IPS DF 4.7 (cell line): ENCODE measurements at regions not wholly inside any gene's neighbourhood (a gene's known extent, or its start where the extent isn't known, plus 50 kb on each side); places are given as distances from the start of the nearest gene placed in this dataset.
"Not testable (repeated sequence)": the region's sequence is repeated elsewhere in the genome, so short reads cannot be mapped to it uniquely, and the experiment has no call there.

ENCODE experiments used
- DNase-seq: peaks from one replicate; pipeline ENCODE4 v3.0.0-alpha.2; 2013; ENCODE audit warnings: low spot score; ENCODE audit errors: extremely low read depth

- DNase-seq = no peak
Observed at GRCh38 chr1:228824366-228824765, 89.1 kb downstream of the RHOU start.

GRCh38 chr1:228825041-228825440, 89.8 kb downstream of the RHOU start:
- DNase-seq = no peak

GRCh38 chr1:228825840-228826484, 90.7 kb downstream of the RHOU start:
- no peak for DNase-seq

GRCh38 chr1:228827019-228827418, 91.7 kb downstream of the RHOU start:
- DNase-seq = no peak

DNA sequence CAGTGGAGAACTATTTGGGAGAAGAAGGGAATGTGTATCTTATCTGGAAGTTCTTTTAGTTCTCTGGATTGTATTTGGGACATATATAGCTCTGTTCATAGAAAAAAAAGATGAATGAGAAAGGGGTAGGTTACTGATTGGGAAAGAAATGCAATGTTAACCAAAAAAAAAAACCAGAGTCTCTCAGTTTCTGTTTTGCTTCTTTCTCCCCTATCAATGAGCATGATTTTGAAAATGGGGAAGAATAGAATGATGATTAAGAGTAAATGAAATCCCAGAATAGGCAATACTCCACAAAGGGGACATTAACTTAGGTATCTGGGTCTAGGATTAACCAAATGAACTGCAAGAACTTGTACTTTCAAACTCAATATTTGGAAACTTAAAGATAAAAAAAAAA, 92.9 kb downstream of the RHOU start:
- DNase-seq = no peak

- no peak for DNase-seq
Observed at GRCh38 chr1:228830185-228830953, 95.1 kb downstream of the RHOU start.

GRCh38 chr1:228830954-228831481, 95.7 kb downstream of the RHOU start:
- no peak for DNase-seq

GRCh38 chr1:228833911-228834688, 98.8 kb downstream of the RHOU start:
- DNase-seq = no peak

DNA sequence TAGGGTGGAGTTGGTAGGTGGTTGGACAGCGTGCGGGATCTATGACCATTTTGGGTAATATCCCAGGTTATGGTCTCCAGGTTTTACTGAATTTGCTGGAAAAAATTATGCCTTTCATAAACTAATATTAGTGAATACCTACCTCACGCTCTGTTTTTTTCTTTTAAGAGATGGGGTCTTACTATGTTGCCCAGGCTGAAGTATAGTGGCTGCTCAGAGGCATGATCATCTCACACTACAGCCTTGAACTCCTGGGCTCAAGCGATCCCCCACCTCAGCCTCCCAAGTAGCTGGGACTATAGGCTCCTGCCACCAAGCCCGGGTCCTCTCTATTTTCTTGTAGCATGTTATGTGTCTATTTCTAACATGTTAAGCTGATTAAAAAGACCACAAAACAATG, 100.2 kb downstream of the RHOU start:
- no peak for DNase-seq

GRCh38 chr1:228835911-228836310, 100.6 kb downstream of the RHOU start:
- no peak for DNase-seq

GRCh38 chr1:228836427-228836826, 101.1 kb downstream of the RHOU start:
- DNase-seq = no peak

GRCh38 chr1:228837032-228837431, 101.8 kb downstream of the RHOU start:
- DNase-seq = no peak

- DNase-seq = no peak
Observed at GRCh38 chr1:228837817-228838716, 102.8 kb downstream of the RHOU start.

DNA sequence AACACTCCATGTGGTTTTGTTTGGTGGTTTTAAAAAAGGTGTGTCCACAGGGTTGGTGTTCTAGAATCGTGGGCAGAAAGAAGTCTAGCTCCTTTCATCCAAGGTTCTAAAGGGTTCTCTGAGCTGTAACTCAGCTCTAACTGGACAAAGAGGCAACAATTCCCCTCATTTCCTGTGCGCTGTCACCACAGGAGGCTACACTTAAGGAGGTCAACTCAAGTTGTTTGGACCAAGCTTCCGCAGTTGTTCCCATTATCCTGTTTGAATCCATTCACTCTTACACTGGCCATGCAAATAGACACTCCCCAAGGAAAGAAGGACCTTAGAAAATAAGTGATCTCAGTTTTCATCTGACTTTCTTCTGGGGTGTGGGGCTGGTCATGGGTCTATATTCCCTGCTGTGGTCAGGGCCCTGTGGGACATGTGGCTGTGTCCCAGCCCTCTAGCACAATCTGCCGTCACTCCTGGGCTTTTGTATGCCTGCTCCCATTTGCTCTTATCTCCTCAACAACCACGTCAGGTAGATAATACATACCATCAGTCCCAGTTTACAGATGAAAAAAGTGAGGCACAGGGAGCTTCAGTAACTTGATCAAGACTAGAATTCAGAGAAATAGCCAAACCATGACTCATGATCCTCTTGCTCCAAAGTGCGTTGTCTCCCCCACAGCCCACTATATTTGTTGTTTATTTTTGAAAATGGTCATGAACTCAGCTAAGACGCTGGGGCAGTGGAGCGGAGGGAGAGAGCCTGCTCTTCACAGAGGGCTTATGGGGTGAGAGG, 103.6 kb downstream of the RHOU start:
- no peak for DNase-seq

GRCh38 chr1:228839656-228840055, 104.4 kb downstream of the RHOU start:
- DNase-seq = no peak

DNA sequence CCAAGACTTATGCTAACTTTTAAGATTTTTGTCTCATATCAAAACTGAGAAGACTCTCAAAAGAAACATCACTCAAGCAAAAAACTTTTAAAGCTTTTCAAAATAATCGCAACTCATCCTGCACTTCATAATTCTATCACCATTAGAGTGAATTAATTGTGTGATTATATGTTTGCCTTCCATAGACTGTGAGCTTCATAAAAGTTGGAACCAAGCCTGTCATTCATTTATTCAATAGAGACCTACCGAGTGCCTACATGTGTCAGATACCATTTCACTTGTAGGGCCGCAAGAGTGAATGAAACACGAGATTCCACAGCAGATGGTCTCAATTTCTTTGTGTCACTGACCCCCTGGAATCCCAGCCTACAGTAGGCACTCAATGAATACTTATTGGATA, 106.4 kb downstream of the RHOU start:
- no peak for DNase-seq

- DNase-seq = no peak
Observed at GRCh38 chr1:228842094-228842775, 107.0 kb downstream of the RHOU start.

GRCh38 chr1:228845101-228845500, 109.8 kb downstream of the RHOU start:
- DNase-seq = no peak

- no peak for DNase-seq
Observed at GRCh38 chr1:228846952-228847351, 111.7 kb downstream of the RHOU start.

- DNase-seq = not testable (repeated sequence)
Observed at GRCh38 chr1:228847451-228847850, 112.2 kb downstream of the RHOU start.
